ENCODE measurements at regions not wholly inside any gene's neighbourhood (a gene's known extent, or its start where the extent isn't known, plus 50 kb on each side); places are given as distances from the start of the nearest gene placed in this dataset.
"Not testable (repeated sequence)": the region's sequence is repeated elsewhere in the genome, so short reads cannot be mapped to it uniquely, and the experiment has no call there.

DNA sequence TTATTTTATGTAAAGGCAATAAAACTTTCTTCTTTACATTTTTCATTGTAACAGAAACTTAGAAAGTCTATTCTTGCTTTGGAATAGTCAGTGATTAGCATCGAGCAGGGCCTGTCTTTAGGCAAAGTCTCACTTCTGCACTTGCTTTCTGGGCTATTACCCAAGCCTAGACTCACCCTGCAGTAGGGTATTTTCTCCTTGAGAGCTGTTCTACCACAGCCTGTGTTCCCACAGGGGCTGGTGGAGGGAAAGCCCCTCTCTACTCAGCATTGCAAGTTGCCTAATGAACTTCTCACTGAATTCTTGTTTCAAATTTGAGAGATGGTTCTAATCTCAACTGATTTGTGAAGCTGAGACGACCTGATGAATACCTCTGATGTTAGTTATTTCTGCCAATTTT, 111.7 kb upstream of the KLHL14 start:
- DNase-seq (ENCODE audit: low read depth): no peak
- no peak overlapping the region for H3K4me3 ChIP-seq (ENCODE audit: low read depth, low read length)

DNA sequence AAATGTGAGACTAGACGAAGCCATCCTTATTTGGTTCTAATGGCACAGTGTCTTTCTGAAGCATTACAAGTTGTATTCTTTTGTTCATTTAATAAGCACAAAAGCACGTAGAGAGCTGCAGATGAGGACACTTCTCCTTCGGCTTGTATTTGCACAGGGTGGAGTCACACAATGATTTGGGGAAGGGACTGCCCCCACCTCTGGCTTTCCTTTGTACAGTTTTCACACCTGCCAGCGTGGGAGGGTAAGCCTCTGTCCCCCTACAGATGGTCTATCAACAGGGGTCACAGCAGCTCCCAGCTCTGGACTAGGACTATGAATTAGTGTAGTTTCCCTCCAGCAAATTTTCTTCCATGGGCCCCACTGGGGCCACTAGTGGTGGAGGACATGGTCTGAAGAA, 108.2 kb upstream of the KLHL14 start:
- no peak overlapping the region for H3K4me3 ChIP-seq (ENCODE audit: low read depth, low read length)
- no peak for DNase-seq (ENCODE audit: low read depth)

DNA sequence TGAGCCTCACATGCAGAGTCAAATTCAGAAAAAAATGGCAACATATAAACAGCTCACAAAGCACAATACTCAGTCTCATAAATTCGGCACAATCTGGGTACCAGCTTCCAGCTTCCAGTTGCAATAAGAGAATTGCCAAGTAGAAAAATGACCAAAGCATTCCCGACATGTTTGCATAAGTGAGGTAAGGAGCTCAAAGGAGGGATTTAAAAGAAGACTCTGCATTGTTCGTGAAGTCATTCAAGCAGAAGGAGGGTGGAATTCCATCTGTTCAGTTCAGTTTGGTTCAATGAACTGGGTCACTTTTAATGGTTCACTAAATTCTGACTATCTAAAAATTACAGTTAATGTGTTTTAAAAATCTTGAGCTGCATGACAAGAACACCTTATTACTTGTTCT, 106.7 kb upstream of the KLHL14 start:
- DNase-seq (ENCODE audit: low read depth): no peak
- no peak overlapping the region for H3K4me3 ChIP-seq (ENCODE audit: low read depth, low read length)

DNA sequence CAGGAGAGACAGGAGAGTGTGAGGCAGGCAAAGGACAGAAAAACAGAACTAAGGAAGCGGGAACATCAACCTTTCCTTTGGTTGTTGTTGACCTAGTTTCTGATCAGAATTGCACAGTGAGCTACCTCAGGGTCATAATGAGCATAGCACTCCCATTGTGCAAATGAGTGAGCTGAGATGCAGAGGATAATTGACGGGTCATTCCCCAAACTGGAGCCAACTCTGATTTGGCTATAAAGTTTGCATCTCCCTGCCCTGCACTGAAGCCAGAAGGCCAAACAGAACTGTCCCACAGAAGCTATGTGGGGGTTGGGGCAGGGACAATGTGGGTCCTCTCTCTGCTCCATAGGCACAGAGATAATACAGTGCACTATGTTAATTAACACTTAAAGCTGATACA, 105.6 kb upstream of the KLHL14 start:
- no peak overlapping the region for H3K4me3 ChIP-seq (ENCODE audit: low read depth, low read length)
- no peak for DNase-seq (ENCODE audit: low read depth)

DNA sequence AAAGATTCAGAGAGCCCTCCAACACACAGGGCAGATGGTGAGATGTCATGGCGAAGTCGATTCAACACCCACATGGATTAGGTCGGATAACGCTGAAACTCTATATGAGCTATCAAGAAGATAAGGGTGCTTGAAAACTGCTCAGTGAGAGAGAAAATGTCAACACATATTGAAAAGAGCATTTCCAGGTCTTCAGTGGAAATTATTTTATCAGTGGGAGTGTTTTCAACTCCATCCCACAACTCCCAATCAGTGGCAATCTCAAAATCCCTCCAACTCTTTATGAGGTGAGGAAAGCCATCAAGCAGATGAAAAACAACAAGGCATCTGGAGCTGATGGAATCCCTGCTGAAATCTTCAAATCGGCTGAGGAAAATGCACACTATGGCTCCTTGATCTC, 104.5 kb upstream of the KLHL14 start:
- no peak for DNase-seq (ENCODE audit: low read depth)
- H3K4me3 ChIP-seq (ENCODE audit: low read depth, low read length): no peak overlapping the region

DNA sequence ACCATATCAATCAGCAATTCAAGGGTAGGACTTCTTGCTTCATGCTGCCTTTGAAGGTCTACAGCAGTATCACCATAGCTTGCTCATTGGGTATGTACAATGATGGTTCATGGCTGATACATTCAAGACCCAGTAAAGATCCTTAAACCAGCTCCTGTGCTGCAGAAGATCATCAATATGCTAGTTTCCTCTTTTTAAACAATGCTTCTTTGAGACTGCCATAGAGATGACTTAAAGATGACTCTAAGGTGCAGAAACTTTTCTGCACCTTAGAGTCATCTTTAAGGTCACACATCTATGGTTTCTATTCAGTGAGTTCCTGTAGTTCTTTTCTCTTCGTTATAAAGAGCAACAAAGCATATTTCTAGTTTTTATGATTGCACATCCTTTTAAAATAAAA, 102.8 kb upstream of the KLHL14 start:
- DNase-seq (ENCODE audit: low read depth): no peak
- H3K4me3 ChIP-seq (ENCODE audit: low read depth, low read length): no peak overlapping the region

DNA sequence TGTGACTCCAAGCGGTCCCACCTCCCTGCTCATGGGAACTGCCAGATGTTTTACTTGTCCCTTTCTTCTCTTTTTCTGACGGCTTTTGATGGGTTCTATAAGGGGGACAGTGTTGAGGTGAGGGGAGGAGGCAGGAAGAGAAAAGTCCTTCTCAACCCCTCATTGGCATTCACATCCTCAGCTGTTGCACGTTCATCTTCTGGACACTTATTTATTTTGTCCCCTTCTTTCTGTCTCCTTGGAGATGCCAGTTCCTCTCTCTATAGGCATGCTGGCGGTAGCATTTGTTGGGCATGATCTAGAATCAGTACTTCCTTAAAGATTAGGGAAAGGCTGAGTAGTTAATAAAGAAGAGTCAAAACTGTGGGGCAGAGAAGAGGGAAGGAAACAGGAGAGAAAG, 99.0 kb upstream of the KLHL14 start:
- no peak for DNase-seq (ENCODE audit: low read depth)
- no peak overlapping the region for H3K4me3 ChIP-seq (ENCODE audit: low read depth, low read length)

DNA sequence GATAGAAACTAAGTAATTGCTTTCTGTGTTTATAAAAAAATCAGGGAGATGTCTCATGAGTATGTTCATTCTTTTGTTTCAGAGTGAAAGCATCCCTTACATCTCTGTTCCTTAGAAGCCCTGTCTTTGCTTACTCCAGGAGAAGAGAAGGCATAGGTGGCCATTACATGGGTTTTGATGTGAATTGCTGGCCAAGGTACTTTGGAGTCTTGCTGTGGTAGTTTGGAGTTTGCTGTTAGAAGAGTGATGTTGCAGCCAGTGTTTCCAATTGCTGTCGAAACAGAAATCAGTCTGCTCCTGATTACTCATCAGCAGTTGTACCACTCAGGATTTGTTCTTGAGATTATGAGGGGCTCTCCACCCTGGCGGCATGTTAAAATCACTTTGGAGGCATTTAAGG, 97.8 kb upstream of the KLHL14 start:
- no peak overlapping the region for H3K4me3 ChIP-seq (ENCODE audit: low read depth, low read length)
- DNase-seq (ENCODE audit: low read depth): no peak

DNA sequence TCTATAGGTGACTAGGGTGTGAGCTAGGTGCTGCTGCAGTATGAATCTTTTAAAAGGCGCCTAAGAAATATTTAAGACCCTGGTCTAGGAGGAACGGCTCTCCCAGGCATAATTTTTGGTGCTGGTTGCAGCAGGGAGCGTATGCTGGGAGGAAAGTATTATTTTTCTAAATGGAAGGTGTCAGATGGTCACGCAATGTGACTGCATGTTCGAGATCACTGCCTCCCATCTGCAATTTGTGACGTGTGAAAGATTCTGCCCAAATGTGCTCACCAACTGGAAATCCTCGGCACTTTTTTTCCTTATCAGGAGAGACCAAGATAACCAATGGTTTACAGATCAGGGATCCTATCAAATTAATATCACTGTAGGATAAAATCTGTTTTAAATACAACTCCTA, 95.6 kb upstream of the KLHL14 start:
- no peak for DNase-seq (ENCODE audit: low read depth)
- H3K4me3 ChIP-seq (ENCODE audit: low read depth, low read length): no peak overlapping the region

DNA sequence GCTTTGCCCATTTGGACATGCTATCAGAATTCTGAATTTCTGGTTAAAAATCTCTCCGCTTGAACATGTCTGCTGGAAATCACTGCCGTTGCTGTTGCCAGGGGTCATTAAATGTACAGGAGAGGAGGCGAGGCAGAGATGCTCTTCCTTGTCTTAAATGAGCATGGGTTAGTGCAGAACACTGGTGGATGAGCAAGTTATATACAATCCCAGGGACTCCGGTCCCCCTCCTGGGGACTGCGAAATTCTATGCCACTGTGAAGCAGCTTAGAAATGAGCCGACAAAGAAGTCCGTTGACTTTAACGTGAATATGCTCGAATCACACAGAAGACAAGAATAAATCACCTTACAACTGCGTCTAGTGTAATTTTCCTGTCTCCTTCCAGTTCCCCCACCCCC, 95.1 kb upstream of the KLHL14 start:
- H3K4me3 ChIP-seq (ENCODE audit: low read depth, low read length): no peak overlapping the region
- no peak for DNase-seq (ENCODE audit: low read depth)

DNA sequence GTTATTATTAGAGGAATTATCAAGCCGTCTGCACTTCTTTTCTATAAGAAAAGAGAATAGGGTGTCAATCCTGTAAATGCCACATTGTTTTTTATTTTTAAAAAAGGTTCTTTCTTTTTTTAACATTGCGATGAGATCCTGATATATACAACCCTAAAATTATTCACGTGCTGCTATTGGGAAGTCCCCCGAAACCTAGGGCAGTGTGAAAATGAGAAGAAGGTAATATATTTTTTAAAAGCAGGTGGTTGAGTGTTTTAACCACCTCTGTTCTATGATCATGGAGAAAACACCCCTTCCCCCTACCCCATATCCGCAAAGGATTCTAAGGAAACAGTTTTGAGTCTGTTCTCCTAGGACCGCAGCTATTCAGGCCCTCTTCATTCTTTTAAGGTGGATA, 94.5 kb upstream of the KLHL14 start:
- no peak overlapping the region for H3K4me3 ChIP-seq (ENCODE audit: low read depth, low read length)
- DNase-seq (ENCODE audit: low read depth): no peak

DNA sequence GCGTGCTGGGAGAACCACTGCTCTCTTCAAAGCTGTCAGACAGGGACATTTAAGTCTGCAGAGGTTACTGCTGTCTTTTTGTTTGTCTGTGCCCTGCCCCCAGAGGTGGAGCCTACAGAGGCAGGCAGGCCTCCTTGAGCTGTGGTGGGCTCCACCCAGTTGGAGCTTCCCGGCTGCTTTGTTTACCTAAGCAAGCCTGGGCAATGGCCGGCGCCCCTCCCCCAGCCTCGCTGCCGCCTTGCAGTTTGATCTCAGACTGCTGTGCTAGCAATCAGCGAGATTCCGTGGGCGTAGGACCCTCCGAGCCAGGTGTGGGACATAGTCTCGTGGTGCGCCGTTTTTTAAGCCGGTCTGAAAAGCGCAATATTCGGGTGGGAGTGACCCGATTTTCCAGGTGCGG, 89.2 kb upstream of the KLHL14 start:
- not testable (repeated sequence) for DNase-seq (ENCODE audit: low read depth)

DNA sequence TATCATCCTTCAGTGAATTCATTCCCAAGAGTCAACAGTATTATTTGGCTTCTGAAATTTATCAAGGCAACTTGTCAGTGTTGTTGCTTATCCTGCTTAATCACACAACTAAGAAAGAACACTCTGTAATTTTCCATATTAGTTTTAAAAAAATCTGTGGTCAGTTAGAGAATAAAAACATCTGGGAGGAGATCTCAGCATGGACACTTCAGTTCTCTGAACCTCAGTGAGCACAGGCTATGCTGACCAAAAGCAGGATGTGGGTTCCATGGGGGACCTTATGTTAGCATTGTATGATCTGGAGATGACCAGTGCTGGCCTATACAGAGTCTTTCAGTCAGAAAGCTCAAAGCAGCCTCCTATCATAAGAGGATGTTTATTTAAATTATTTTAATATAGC, 79.1 kb upstream of the KLHL14 start:
- DNase-seq (ENCODE audit: low read depth): no peak
- no peak overlapping the region for H3K4me3 ChIP-seq (ENCODE audit: low read depth, low read length)

More for the DNA sequence above, 89.2 kb upstream of the KLHL14 start:
- not testable (repeated sequence) for H3K4me3 ChIP-seq (ENCODE audit: low read depth, low read length)

DNA sequence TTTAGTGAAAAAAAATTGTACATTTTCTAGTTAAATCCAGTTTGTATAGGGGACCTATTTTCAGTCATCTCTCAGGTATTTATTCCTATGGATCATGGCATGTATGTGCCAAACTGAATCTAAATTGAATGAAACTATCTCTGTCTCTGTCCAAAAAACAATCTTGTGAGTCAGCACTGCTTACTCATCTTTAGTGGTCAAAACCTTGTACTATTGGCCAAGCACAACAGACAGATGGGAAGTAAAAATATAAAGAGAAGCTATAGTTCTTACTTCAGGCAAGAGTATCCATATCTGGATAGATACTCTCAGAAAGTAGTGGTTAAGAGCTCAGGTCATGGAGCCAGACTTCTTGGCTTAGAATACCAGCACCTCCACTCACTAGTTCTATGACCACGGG, 76.0 kb upstream of the KLHL14 start:
- no peak overlapping the region for H3K4me3 ChIP-seq (ENCODE audit: low read depth, low read length)
- DNase-seq (ENCODE audit: low read depth): peak; percentile 41

DNA sequence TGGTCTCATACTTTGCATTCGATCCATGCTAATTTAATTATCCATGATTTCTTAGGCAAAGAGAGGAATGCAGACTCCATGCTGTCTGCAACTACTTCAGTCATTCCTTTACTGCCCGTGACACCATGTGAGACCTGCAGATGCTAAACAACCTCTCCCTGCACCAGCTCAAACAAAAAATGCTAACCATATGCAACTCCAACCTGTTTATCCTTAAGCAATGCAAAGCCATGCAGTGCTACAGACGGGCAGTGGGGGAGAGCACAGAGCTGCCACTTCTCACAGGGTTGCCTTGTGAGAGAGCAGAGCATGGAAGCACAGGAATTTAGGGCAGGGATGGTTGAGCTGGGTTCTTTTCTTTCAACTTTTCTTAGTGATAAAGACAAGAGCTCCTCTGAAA, 74.9 kb upstream of the KLHL14 start:
- no peak overlapping the region for H3K4me3 ChIP-seq (ENCODE audit: low read depth, low read length)
- DNase-seq (ENCODE audit: low read depth): no peak

DNA sequence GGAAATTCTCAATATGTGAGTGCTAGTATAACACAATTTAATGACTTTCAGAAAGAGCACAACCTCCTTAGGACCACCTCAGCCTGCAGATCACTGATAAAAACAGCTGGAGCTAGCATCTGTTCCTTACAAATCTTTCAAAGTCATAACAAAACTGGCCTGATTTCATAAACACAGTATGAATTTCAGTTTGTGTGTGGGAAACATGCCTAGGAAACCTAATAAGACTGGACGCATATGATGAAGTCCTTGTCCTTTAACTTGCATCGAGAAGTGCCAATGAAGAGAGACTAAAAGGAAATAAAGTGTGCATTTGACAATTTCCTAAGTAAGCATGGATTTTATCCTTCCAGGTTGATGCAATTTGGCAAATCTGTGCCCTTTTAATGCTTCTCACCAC, 74.1 kb upstream of the KLHL14 start:
- DNase-seq (ENCODE audit: low read depth): no peak
- H3K4me3 ChIP-seq (ENCODE audit: low read depth, low read length): no peak overlapping the region

DNA sequence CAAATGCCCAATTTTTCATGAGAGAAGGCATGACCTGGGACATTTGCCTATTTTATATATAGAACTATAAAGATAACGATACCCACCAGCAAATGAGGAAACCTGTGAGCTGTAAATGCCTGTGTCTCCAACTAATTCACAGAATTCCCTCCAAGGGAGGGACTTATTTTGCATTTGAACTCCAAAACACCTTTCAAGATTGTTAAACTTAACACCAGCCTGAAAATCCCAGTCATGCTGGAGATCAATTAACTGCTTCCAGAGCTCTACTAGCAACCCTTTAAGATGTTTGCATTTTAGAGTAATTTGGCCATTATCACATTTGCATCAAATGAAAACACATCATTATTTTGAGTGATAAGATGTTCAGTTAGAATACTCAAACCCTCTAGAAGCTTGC, 68.1 kb upstream of the KLHL14 start:
- H3K4me3 ChIP-seq (ENCODE audit: low read depth, low read length): no peak overlapping the region
- DNase-seq (ENCODE audit: low read depth): no peak

DNA sequence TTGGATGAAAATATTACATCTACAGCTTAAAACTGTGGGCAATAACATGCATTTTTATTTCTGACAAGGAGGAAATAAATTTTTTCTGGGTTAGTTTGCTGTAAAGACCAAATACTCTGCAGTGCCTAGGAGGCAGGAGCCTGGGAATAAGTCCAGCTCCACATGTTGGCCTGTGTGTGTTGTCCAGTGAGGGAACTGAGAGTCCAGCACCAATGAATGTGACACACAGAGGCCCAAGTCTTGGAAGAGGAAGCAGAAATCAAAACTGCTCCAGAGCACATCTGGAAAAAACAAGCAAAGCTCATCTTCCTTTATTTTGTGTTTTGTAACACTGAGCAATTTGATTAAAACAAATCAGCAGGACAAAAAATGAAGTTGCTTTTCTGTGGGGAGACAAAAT, 63.1 kb upstream of the KLHL14 start:
- no peak overlapping the region for H3K4me3 ChIP-seq (ENCODE audit: low read depth, low read length)
- no peak for DNase-seq (ENCODE audit: low read depth)

DNA sequence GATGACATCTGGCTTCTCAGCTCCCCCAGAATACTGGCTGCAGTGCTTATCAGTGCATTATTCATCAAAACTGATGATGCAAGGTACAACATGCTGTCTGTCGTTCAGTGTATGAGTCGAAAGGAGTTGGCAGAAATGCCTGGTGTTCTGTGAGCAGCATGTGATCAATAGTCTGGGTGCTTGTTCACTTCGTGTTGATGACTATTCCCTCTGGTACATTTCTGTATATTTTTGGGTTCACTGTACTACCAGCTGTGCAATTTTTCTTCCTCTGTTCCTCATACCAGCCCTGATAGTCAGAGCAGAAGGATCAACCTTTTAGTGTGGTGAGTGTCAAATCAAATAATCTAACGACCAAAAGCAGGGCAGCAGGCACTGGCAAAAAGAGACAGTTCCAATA, 59.0 kb upstream of the KLHL14 start:
- peak; percentile 12 for DNase-seq (ENCODE audit: low read depth)
- H3K4me3 ChIP-seq (ENCODE audit: low read depth, low read length): no peak overlapping the region

DNA sequence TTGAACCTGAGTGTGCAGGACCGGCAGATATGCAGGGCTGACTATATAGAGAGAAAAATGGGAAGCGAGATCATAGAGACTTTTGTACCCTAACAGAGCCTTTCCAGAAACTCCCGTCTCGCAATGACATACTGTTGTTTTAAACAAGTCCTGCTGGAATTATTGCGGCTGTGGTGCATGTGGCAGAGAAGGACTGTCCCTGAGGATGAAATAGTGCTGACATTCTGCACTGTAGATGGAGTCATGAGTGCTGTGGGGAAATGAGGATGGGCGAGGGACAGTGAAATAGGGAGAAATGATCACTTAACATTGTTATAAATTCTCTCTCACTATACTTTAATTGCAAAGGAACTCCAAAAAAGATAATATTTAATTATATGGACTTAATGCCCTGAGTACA, 50.4 kb upstream of the KLHL14 start:
- no peak overlapping the region for H3K4me3 ChIP-seq (ENCODE audit: low read depth, low read length)
- DNase-seq (ENCODE audit: low read depth): no peak

All from skeletal muscle cell (primary cell).